GM12891 (cell line): ENCODE measurements at regions not wholly inside any gene's neighbourhood (a gene's known extent, or its start where the extent isn't known, plus 50 kb on each side); places are given as distances from the start of the nearest gene placed in this dataset.

ENCODE experiments used
- PAX5 ChIP-seq: IDR thresholded peaks from 2 replicates; pipeline ENCODE4 v1.6.1; 2011; ENCODE audit warnings: low read length, moderate library complexity, mild to moderate bottlenecking; ENCODE audit not compliant: insufficient read depth, severe bottlenecking
- POLR2A ChIP-seq: IDR thresholded peaks from 2 replicates; pipeline ENCODE4 v1.6.1; 2011; ENCODE audit warnings: low read depth, low read length, control low read depth
- POLR2AphosphoS5 ChIP-seq: IDR thresholded peaks from 2 replicates; pipeline ENCODE4 v1.6.1; 2011; ENCODE audit warnings: low read depth, low read length, control low read depth
- SPI1 ChIP-seq: IDR thresholded peaks from 2 replicates; pipeline ENCODE4 v1.6.1; 2011; ENCODE audit warnings: low read depth, low read length, control low read depth
- TAF1 ChIP-seq: IDR thresholded peaks from 2 replicates; pipeline ENCODE4 v1.6.1; 2011; ENCODE audit warnings: low read depth, low read length, control low read depth

- TF ChIP-seq POLR2AphosphoS5 = no peak
- TF ChIP-seq POLR2A = no peak
- TF ChIP-seq SPI1 = no peak
- TF ChIP-seq TAF1 = no peak
- TF ChIP-seq PAX5 = no peak
Observed at GRCh38 chrX:38965888-38966287, 164.6 kb downstream of the MID1IP1 start.
